H1 (cell line): ENCODE measurements at regions not wholly inside any gene's neighbourhood (a gene's known extent, or its start where the extent isn't known, plus 50 kb on each side); places are given as distances from the start of the nearest gene placed in this dataset.

Source experiments
- CTCF ChIA-PET: fragments of 300-600 bp; sonication (Branson Sonifier 250); formaldehyde crosslinking; loops from one replicate; lab custom pipeline; 2021; ENCODE audit not compliant: partially characterized antibody; lab: Charles Lee
- POLR2A ChIA-PET: fragments of 300-600 bp; sonication (Branson Sonifier 250); formaldehyde crosslinking; loops from one replicate; lab custom pipeline; 2021; ENCODE audit warnings: inconsistent platforms; ENCODE audit not compliant: partially characterized antibody; lab: Charles Lee
- DNase-seq, 2 experiments: peaks; one replicate each; pipeline versions ENCODE4 v3.0.0 to v3.0.0-alpha.2; 2010 to 2022; ENCODE audit warnings: low spot score in 2 of 2, low read depth in 1 of 2, mixed read lengths in 1 of 2
- FAIRE-seq: peaks from 2 replicates; lab custom pipeline; 2011; peaks lifted over from hg19 to GRCh38; lab: Jason Lieb, UNC
- H2AFZ ChIP-seq: 2 replicates; pipeline ENCODE4 v1.8.1; 2012; ENCODE audit warnings: low read length, inconsistent platforms
- H2AK5ac ChIP-seq: 2 replicates; pipeline ENCODE4 v1.6.1; 2013; ENCODE audit warnings: low read depth, low read length
- H2BK120ac ChIP-seq: replicated peaks from 2 replicates; pipeline ENCODE3; 2013; ENCODE audit warnings: low read depth, low read length, inconsistent platforms
- H2BK12ac ChIP-seq: 2 replicates; pipeline ENCODE4 v1.6.1; 2013; ENCODE audit warnings: low read depth, low read length
- H2BK15ac ChIP-seq: 2 replicates; pipeline ENCODE4 v1.6.1; 2013; ENCODE audit warnings: low read length
- H2BK20ac ChIP-seq: 2 replicates; pipeline ENCODE4 v1.6.1; 2013; ENCODE audit warnings: low read length
- H2BK5ac ChIP-seq: 2 replicates; pipeline ENCODE4 v1.6.1; 2013; ENCODE audit warnings: low read depth, low read length
- H3K14ac ChIP-seq: 2 replicates; pipeline ENCODE4 v1.6.1; 2013; ENCODE audit warnings: inconsistent platforms; ENCODE audit not compliant: insufficient read length
- H3K18ac ChIP-seq: 2 replicates; pipeline ENCODE4 v1.6.1; 2013; ENCODE audit warnings: low read length; ENCODE audit errors: extremely low read depth
- H3K23ac ChIP-seq: 2 replicates; pipeline ENCODE4 v1.6.1; 2013; ENCODE audit warnings: inconsistent platforms; ENCODE audit not compliant: insufficient read length
- H3K23me2 ChIP-seq: 2 replicates; pipeline ENCODE4 v1.6.1; 2013; ENCODE audit warnings: low read depth, low read length
- H3K27ac ChIP-seq: 2 replicates; pipeline ENCODE4 v1.6.1; 2011; ENCODE audit warnings: low read depth, low read length, inconsistent platforms
- H3K27me3 ChIP-seq, 4 experiments: replicated peaks in 1 of 4; 1 replicate in 1 of 4; 2 replicates in 3 of 4; pipeline versions ENCODE4 v1.6.1 to v1.8.1; 2011 to 2013; ENCODE audit warnings: low read length in 3 of 4, mild to moderate bottlenecking in 3 of 4, inconsistent platforms in 2 of 4, mixed read lengths in 2 of 4, moderate library complexity in 1 of 4; ENCODE audit not compliant: control insufficient read depth in 3 of 4, insufficient read depth in 3 of 4; ENCODE audit errors: extremely low read depth in 1 of 4
- H3K36me3 ChIP-seq, 4 experiments: 2 replicates each; pipeline versions ENCODE4 v1.6.1 to v1.8.1; 2011 to 2013; ENCODE audit warnings: mild to moderate bottlenecking in 4 of 4, low read length in 3 of 4, moderate library complexity in 2 of 4, control low read depth in 1 of 4, inconsistent platforms in 1 of 4; ENCODE audit not compliant: insufficient read depth in 4 of 4, control insufficient read depth in 2 of 4
- H3K4ac ChIP-seq: replicated peaks from 2 replicates; pipeline ENCODE3; 2013; ENCODE audit warnings: low read length, low read depth, mixed read lengths, inconsistent platforms; ENCODE audit not compliant: insufficient read length
- H3K4me1 ChIP-seq, 4 experiments: replicated peaks in 1 of 4; 1 replicate in 1 of 4; 2 replicates in 3 of 4; pipeline versions ENCODE4 v1.6.1 to v1.8.1; 2011 to 2013; ENCODE audit warnings: low read length in 3 of 4, inconsistent platforms in 2 of 4, mixed read lengths in 1 of 4; ENCODE audit not compliant: insufficient read depth in 4 of 4, control insufficient read depth in 3 of 4
- H3K4me2 ChIP-seq, 2 experiments: 2 replicates each; pipeline versions ENCODE4 v1.6.1 to v1.8.1; 2011 to 2013; ENCODE audit warnings: low read depth in 2 of 2, low read length in 2 of 2, control low read depth in 1 of 2, inconsistent platforms in 1 of 2, mild to moderate bottlenecking in 1 of 2; ENCODE audit not compliant: insufficient read depth in 1 of 2
- H3K4me3 ChIP-seq, 4 experiments: fragments of 200-600, 300-600 bp in 1 of 4; sonication (generic), shearing (Covaris generic), sonication (Bioruptor Twin) in 1 of 4; 2 replicates each; pipeline versions ENCODE4 v1.5.1 to v1.8.1; 2011 to 2016; ENCODE audit warnings: low read length in 4 of 4, low read depth in 3 of 4, control low read depth in 2 of 4, inconsistent platforms in 2 of 4, mild to moderate bottlenecking in 2 of 4, mixed read lengths in 1 of 4, moderate library complexity in 1 of 4; ENCODE audit not compliant: insufficient read depth in 2 of 4; ENCODE audit errors: extremely low read depth in 1 of 4
- H3K56ac ChIP-seq: replicated peaks from 2 replicates; pipeline ENCODE3; 2013; ENCODE audit warnings: low read depth, mild to moderate bottlenecking, mixed read lengths, low read length, inconsistent platforms; ENCODE audit not compliant: insufficient read length
- H3K79me1 ChIP-seq: 2 replicates; pipeline ENCODE4 v1.6.1; 2013; ENCODE audit warnings: low read depth, low read length, control low read depth
- H3K79me2 ChIP-seq, 2 experiments: 2 replicates each; pipeline versions ENCODE4 v1.6.1 to v1.8.1; 2012 to 2013; ENCODE audit warnings: low read length in 2 of 2, mild to moderate bottlenecking in 2 of 2, inconsistent platforms in 1 of 2; ENCODE audit not compliant: insufficient read depth in 2 of 2, control insufficient read depth in 1 of 2
- H3K9ac ChIP-seq, 4 experiments: replicated peaks in 1 of 4; 1 replicate in 1 of 4; 2 replicates in 3 of 4; pipeline versions ENCODE4 v1.6.1 to v1.8.1; 2011 to 2013; ENCODE audit warnings: low read depth in 3 of 4, low read length in 3 of 4, control low read depth in 2 of 4, mild to moderate bottlenecking in 2 of 4, moderate library complexity in 2 of 4, inconsistent platforms in 1 of 4; ENCODE audit errors: extremely low read depth in 1 of 4
- H3K9me3 ChIP-seq, 2 experiments: 2 replicates each; pipeline versions ENCODE4 v1.6.1 to v1.8.1; 2012 to 2013; ENCODE audit warnings: mild to moderate bottlenecking in 2 of 2, moderate library complexity in 2 of 2, control low read depth in 1 of 2, inconsistent platforms in 1 of 2, low read depth in 1 of 2, low read length in 1 of 2, mixed read lengths in 1 of 2; ENCODE audit not compliant: insufficient read depth in 2 of 2
- H4K20me1 ChIP-seq, 2 experiments: replicated peaks in 1 of 2; 2 replicates each; pipeline versions ENCODE3 to v1.8.1; 2011 to 2013; ENCODE audit warnings: inconsistent platforms in 2 of 2, low read length in 2 of 2, mild to moderate bottlenecking in 1 of 2; ENCODE audit not compliant: insufficient read depth in 2 of 2, control insufficient read depth in 1 of 2
- H4K5ac ChIP-seq: 2 replicates; pipeline ENCODE4 v1.6.1; 2013; ENCODE audit warnings: low read length, low read depth, mixed read lengths, inconsistent platforms; ENCODE audit not compliant: insufficient read length
- H4K8ac ChIP-seq: 2 replicates; pipeline ENCODE4 v1.8.0; 2013; ENCODE audit warnings: mild to moderate bottlenecking, moderate library complexity, low read length, inconsistent platforms; ENCODE audit not compliant: insufficient read depth; ENCODE audit errors: extremely low read depth
- H4K91ac ChIP-seq: replicated peaks from 2 replicates; pipeline ENCODE3; 2013; ENCODE audit warnings: low read length, mixed read lengths, inconsistent platforms; ENCODE audit not compliant: insufficient read length
- BCL11A ChIP-seq, 2 experiments: IDR thresholded peaks; one replicate each; pipeline ENCODE4 v1.6.1; 2011; ENCODE audit warnings: low read depth in 2 of 2, low read length in 2 of 2, mild to moderate bottlenecking in 2 of 2
- CBX5 ChIP-seq: fragments of 300-800, 300-1000 bp; sonication (generic); IDR thresholded peaks from 2 replicates; pipeline ENCODE4 v1.7.1; 2016; ENCODE audit warnings: antibody characterized with exemption, low read length, low read depth
- CREB1 ChIP-seq: IDR thresholded peaks from 2 replicates; pipeline ENCODE4 v1.6.1; 2012; ENCODE audit warnings: inconsistent platforms
- EP300 ChIP-seq, 2 experiments: IDR thresholded peaks; 1 replicate in 1 of 2; 2 replicates in 1 of 2; pipeline ENCODE4 v1.6.1; 2011 to 2012; ENCODE audit warnings: low read depth in 2 of 2, low read length in 2 of 2, mild to moderate bottlenecking in 2 of 2, borderline replicate concordance in 1 of 2, inconsistent platforms in 1 of 2, moderate library complexity in 1 of 2
- HDAC6 ChIP-seq: IDR thresholded peaks from one replicate; pipeline ENCODE4 v1.7.1; 2012; ENCODE audit warnings: low read depth, mild to moderate bottlenecking, inconsistent platforms, low read length, moderate library complexity
- JUN ChIP-seq: IDR thresholded peaks from 2 replicates; pipeline ENCODE4 v1.6.1; 2011; ENCODE audit warnings: low read depth, mild to moderate bottlenecking, improper control_type of control experiment, low read length
- KDM1A ChIP-seq: fragments of 200-600, 300-600 bp; sonication (generic); IDR thresholded peaks from 2 replicates; pipeline ENCODE4 v1.7.1; 2016; ENCODE audit warnings: mild to moderate bottlenecking, low read length, borderline replicate concordance
- KDM4A ChIP-seq: IDR thresholded peaks from one replicate; pipeline ENCODE4 v1.7.1; 2012; ENCODE audit warnings: low read depth, mild to moderate bottlenecking, moderate library complexity, low read length, inconsistent platforms; ENCODE audit not compliant: severe bottlenecking
- MAFK ChIP-seq: IDR thresholded peaks from 2 replicates; pipeline ENCODE4 v1.6.1; 2012; ENCODE audit warnings: low read depth, mild to moderate bottlenecking, improper control_type of control experiment, low read length
- NRF1 ChIP-seq: IDR thresholded peaks from 2 replicates; pipeline ENCODE4 v1.6.1; 2011; ENCODE audit warnings: mild to moderate bottlenecking, low read depth, low read length, improper control_type of control experiment
- POLR2A ChIP-seq, 2 experiments: IDR thresholded peaks; 1 replicate in 1 of 2; 2 replicates in 1 of 2; pipeline ENCODE4 v1.6.1; 2011; ENCODE audit warnings: low read depth in 2 of 2, low read length in 2 of 2, mild to moderate bottlenecking in 2 of 2; ENCODE audit errors: control extremely low read depth in 1 of 2
- POLR2AphosphoS5 ChIP-seq: IDR thresholded peaks from 2 replicates; pipeline ENCODE4 v1.6.1; 2011; ENCODE audit warnings: low read depth, low read length
- SP2 ChIP-seq: IDR thresholded peaks from 2 replicates; pipeline ENCODE4 v1.6.1; 2012; ENCODE audit warnings: mild to moderate bottlenecking, low read length, inconsistent platforms
- TAF7 ChIP-seq: optimal IDR thresholded peaks from 2 replicates; pipeline ENCODE3; 2011; ENCODE audit warnings: low read depth, mild to moderate bottlenecking, inconsistent platforms, low read length, moderate library complexity, borderline replicate concordance
- YY1 ChIP-seq: IDR thresholded peaks from 2 replicates; pipeline ENCODE4 v1.6.1; 2011; ENCODE audit warnings: low read depth, mild to moderate bottlenecking, low read length
- ZNF274 ChIP-seq: IDR thresholded peaks from 2 replicates; pipeline ENCODE4 v1.7.0; 2012; ENCODE audit warnings: low read length, borderline replicate concordance; ENCODE audit errors: extremely low read depth
- WGBS, 2 experiments: shearing (Covaris generic) in 1 of 2; methylation state at CpG; one replicate each; pipeline versions ENCODE4 v1.1.6 to v1.1.7; 2013 to 2015; ENCODE audit warnings: low lambda C conversion rate in 2 of 2, mixed read lengths in 2 of 2, inconsistent platforms in 1 of 2, low coverage in 1 of 2, missing lambda C conversion rate in 1 of 2; ENCODE audit not compliant: insufficient replicate concordance in 2 of 2, insufficient coverage in 1 of 2, insufficient read length in 1 of 2; ENCODE audit errors: extremely low coverage in 1 of 2, missing lambda C conversion rate in 1 of 2; 5-methylcytosine and 5-hydroxymethylcytosine counted together

GRCh38 chr4:125760201-125760819 is 445.6 kb downstream of the FAT4 start:
- H3K23ac ChIP-seq, result no peak overlapping the region
- no peak overlapping the region for H3K4me2 ChIP-seq
- no peaks in the 10 kb centered on the region for H3K9me3 ChIP-seq
- no peaks in the 10 kb centered on the region for H4K20me1 ChIP-seq
- H3K56ac ChIP-seq, result no peak overlapping the region
- H2BK5ac ChIP-seq, result no peak overlapping the region
- WGBS, 2 experiments, result 78% methylated on average over 2 of the region's 2 CpGs; no CpG with 5 or more reads in 1 of the 2 experiments
- no peaks in the 10 kb centered on the region for H3K79me2 ChIP-seq
- H3K18ac ChIP-seq, result no peak overlapping the region
- no peaks in the 10 kb centered on the region for H3K4me1 ChIP-seq
- H4K8ac ChIP-seq, result no peak overlapping the region
- CTCF ChIA-PET, result interaction anchor here (0.8 to 2.0 kb wide), 6 partner anchors 9 to 454 kb away, joined by 3 to 8 read pairs (median 4); no protein-coding TSS in a partner anchor
- H4K91ac ChIP-seq, result no peak overlapping the region
- H2BK20ac ChIP-seq, result no peak overlapping the region
- no peaks in the 10 kb centered on the region for H3K23me2 ChIP-seq
- H2AFZ ChIP-seq, result peak overlapping the region; percentile 94; the same call in 1 of the 2 replicates
- POLR2A ChIA-PET, result no interaction called here
- FAIRE-seq (no peak), DNase-seq (no peak)
- no peak overlapping the region for H2BK120ac ChIP-seq
- H2AK5ac ChIP-seq, result no peak overlapping the region
- no peaks in the 10 kb centered on the region for H3K27me3 ChIP-seq
- no peak overlapping the region for H3K27ac ChIP-seq
- no peak overlapping the region for H2BK12ac ChIP-seq
- H3K4me3 ChIP-seq, result no peak overlapping the region
- H3K14ac ChIP-seq, result no peak overlapping the region
- no peaks in the 10 kb centered on the region for H3K36me3 ChIP-seq
- H4K5ac ChIP-seq, result no peak overlapping the region
- no peak overlapping the region for H2BK15ac ChIP-seq
- H3K4ac ChIP-seq, result no peak overlapping the region
- H3K9ac ChIP-seq, result no peak overlapping the region
- H3K79me1 ChIP-seq, result no peaks in the 10 kb centered on the region
- TF ChIP-seq TAF7 (no peak), MAFK (no peak), POLR2AphosphoS5 (no peak), HDAC6 (no peak), BCL11A (IDR thresholded peaks at IDR 0.05; ENCODE audit: low read depth in 2 of 2, low read length in 2 of 2) (no peak), EP300 (IDR thresholded peaks at IDR 0.05; ENCODE audit: borderline replicate concordance in 1 of 2, low read depth in 2 of 2, low read length in 2 of 2) (no peak), ZNF274 (no peak), KDM1A (no peak), CREB1 (no peak), NRF1 (no peak), JUN (no peak), CBX5 (no peak), SP2 (no peak), KDM4A (no peak), YY1 (no peak), POLR2A (IDR thresholded peaks at IDR 0.05; ENCODE audit: control extremely low read depth in 1 of 2, low read depth in 2 of 2, low read length in 2 of 2) (no peak)
